Astrocyte (in vitro differentiated cells and primary cell): ENCODE measurements at regions not wholly inside any gene's neighbourhood (a gene's known extent, or its start where the extent isn't known, plus 50 kb on each side); places are given as distances from the start of the nearest gene placed in this dataset.

Source experiments
- CTCF ChIP-seq: IDR thresholded peaks from 2 replicates; pipeline ENCODE4 v1.5.1; 2011; ENCODE audit warnings: low read depth, mild to moderate bottlenecking, inconsistent platforms, low read length, moderate library complexity; ENCODE audit not compliant: insufficient read depth
- EZH2 ChIP-seq: IDR thresholded peaks from 2 replicates; pipeline ENCODE4 v1.6.1; 2012; ENCODE audit warnings: mild to moderate bottlenecking, low read length, inconsistent platforms; ENCODE audit not compliant: insufficient read depth

DNA sequence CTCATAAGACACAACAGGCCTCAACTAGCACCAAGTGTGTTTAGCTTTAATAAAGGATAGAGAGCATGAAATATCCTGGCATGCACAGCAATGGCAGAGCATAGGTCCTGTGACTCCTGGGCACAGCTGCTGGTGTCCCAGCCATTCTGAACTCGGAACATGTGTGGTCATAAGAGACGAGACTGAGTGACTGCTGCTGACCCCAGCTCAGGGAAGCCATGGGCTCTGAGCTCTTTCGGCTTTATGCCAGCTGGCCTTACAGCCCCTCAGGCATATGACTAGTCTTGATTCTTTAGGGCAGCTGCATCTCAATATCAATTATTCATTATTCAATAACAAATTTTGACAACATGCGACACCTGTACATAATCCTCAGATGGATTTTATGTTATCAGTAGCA lies 62.4 kb upstream of the TOPAZ1 start:
- TF ChIP-seq CTCF (no peak), EZH2 (no peak)
